ENCODE measurements at regions not wholly inside any gene's neighbourhood (a gene's known extent, or its start where the extent isn't known, plus 50 kb on each side); places are given as distances from the start of the nearest gene placed in this dataset.
"Not testable (repeated sequence)": the region's sequence is repeated elsewhere in the genome, so short reads cannot be mapped to it uniquely, and the experiment has no call there.

- POLR2A ChIA-PET = no interaction called here
- no peaks in the 10 kb centered on the region for H3K27me3 Mint-ChIP-seq
- CTCF ChIA-PET = no interaction called here
- H3K4me1 Mint-ChIP-seq (ENCODE audit: low read depth) = no peaks in the 10 kb centered on the region
- H3K9me3 Mint-ChIP-seq = no peaks in the 10 kb centered on the region
- intact Hi-C loops (cut with micrococcal nuclease) = no loop called here
- no peaks in the 10 kb centered on the region for H3K36me3 Mint-ChIP-seq
- H3K27ac Mint-ChIP-seq = no peak overlapping the region
- H3K4me3 Mint-ChIP-seq = no peak overlapping the region
- no peak for DNase-seq
These were observed 188.3 kb downstream of the NAF1 start for GRCh38 chr4:162978398-162978797.

GRCh38 chr4:162977788-162978187 lies 188.9 kb downstream of the NAF1 start:
- ChIA-PET POLR2A (no interaction called here), CTCF (no interaction called here)
- intact Hi-C loops (cut with micrococcal nuclease) = no loop called here
- H3K27ac Mint-ChIP-seq = no peak overlapping the region
- H3K36me3 Mint-ChIP-seq = no peaks in the 10 kb centered on the region
- DNase-seq = no peak
- H3K9me3 Mint-ChIP-seq = no peaks in the 10 kb centered on the region
- H3K4me1 Mint-ChIP-seq (ENCODE audit: low read depth) = no peaks in the 10 kb centered on the region
- no peak overlapping the region for H3K4me3 Mint-ChIP-seq
- H3K27me3 Mint-ChIP-seq = no peaks in the 10 kb centered on the region

- Mint-ChIP-seq H3K27me3 (no peaks in the 10 kb centered on the region), H3K9me3 (no peaks in the 10 kb centered on the region)
- CTCF ChIA-PET = no interaction called here
These were observed 193.9 kb downstream of the NAF1 start for GRCh38 chr4:162972661-162973330.

GRCh38 chr4:162969194-162969593 lies 197.5 kb downstream of the NAF1 start:
- Mint-ChIP-seq H3K4me1 (ENCODE audit: low read depth) (no peaks in the 10 kb centered on the region), H3K36me3 (peaks cover 2% of the 10 kb centered on the region), H3K27me3 (no peaks in the 10 kb centered on the region), H3K9me3 (peaks cover 9% of the 10 kb centered on the region), H3K27ac (no peak overlapping the region), H3K4me3 (no peak overlapping the region)
- intact Hi-C loops (cut with micrococcal nuclease) = no loop called here
- DNase-seq = no peak
- ChIA-PET CTCF (no interaction called here), POLR2A (no interaction called here)

More at GRCh38 chr4:162972661-162973330, 193.9 kb downstream of the NAF1 start:
- intact Hi-C loops (cut with micrococcal nuclease) = no loop called here
- no peak overlapping the region for H3K27ac Mint-ChIP-seq
- POLR2A ChIA-PET = no interaction called here
- no peaks in the 10 kb centered on the region for H3K36me3 Mint-ChIP-seq
- H3K4me1 Mint-ChIP-seq (ENCODE audit: low read depth) = no peaks in the 10 kb centered on the region
- no peak overlapping the region for H3K4me3 Mint-ChIP-seq
- DNase-seq = no peak

GRCh38 chr4:162965978-162966377 lies 200.7 kb downstream of the NAF1 start:
- H3K9me3 Mint-ChIP-seq; POLR2A ChIA-PET; DNase-seq; intact Hi-C loops (cut with micrococcal nuclease); H3K4me1 Mint-ChIP-seq (ENCODE audit: low read depth); H3K4me3 Mint-ChIP-seq; H3K27ac Mint-ChIP-seq; H3K36me3 Mint-ChIP-seq; H3K27me3 Mint-ChIP-seq; CTCF ChIA-PET: not testable (repeated sequence)

- no peak overlapping the region for H3K27ac Mint-ChIP-seq
- intact Hi-C loops (cut with micrococcal nuclease) = no loop called here
- no peak overlapping the region for H3K4me3 Mint-ChIP-seq
- H3K36me3 Mint-ChIP-seq = no peaks in the 10 kb centered on the region
- POLR2A ChIA-PET = no interaction called here
- H3K27me3 Mint-ChIP-seq = no peaks in the 10 kb centered on the region
- DNase-seq = no peak
- no peaks in the 10 kb centered on the region for H3K9me3 Mint-ChIP-seq
- H3K4me1 Mint-ChIP-seq (ENCODE audit: low read depth) = no peaks in the 10 kb centered on the region
- CTCF ChIA-PET = no interaction called here
These were observed 207.6 kb downstream of the NAF1 start for GRCh38 chr4:162959046-162959445.

GRCh38 chr4:162957521-162958143 lies 209.1 kb downstream of the NAF1 start:
- Mint-ChIP-seq H3K4me1 (ENCODE audit: low read depth) (no peaks in the 10 kb centered on the region), H3K27me3 (no peaks in the 10 kb centered on the region), H3K27ac (no peak overlapping the region), H3K36me3 (no peaks in the 10 kb centered on the region), H3K9me3 (no peaks in the 10 kb centered on the region), H3K4me3 (no peak overlapping the region)
- no peak for DNase-seq
- POLR2A ChIA-PET = no interaction called here
- CTCF ChIA-PET = interaction anchor here (0.7 kb wide), 1 partner anchor 483 kb away, joined by 4 read pairs; no protein-coding TSS in a partner anchor
- intact Hi-C loops (cut with micrococcal nuclease) = no loop called here

GRCh38 chr4:162954976-162955375 lies 211.7 kb downstream of the NAF1 start:
- Mint-ChIP-seq H3K4me3 (no peak overlapping the region), H3K36me3 (no peaks in the 10 kb centered on the region), H3K27me3 (no peaks in the 10 kb centered on the region), H3K4me1 (ENCODE audit: low read depth) (no peaks in the 10 kb centered on the region), H3K27ac (no peak overlapping the region), H3K9me3 (no peaks in the 10 kb centered on the region)
- DNase-seq = no peak
- POLR2A ChIA-PET = no interaction called here
- intact Hi-C loops (cut with micrococcal nuclease) = no loop called here
- CTCF ChIA-PET = no interaction called here

- Mint-ChIP-seq H3K27me3 (no peaks in the 10 kb centered on the region), H3K9me3 (no peaks in the 10 kb centered on the region), H3K4me1 (ENCODE audit: low read depth) (no peaks in the 10 kb centered on the region), H3K27ac (no peak overlapping the region), H3K36me3 (no peaks in the 10 kb centered on the region), H3K4me3 (no peak overlapping the region)
- CTCF ChIA-PET = no interaction called here
- POLR2A ChIA-PET = no interaction called here
- intact Hi-C loops (cut with micrococcal nuclease) = no loop called here
- DNase-seq = no peak
These were observed 214.5 kb downstream of the NAF1 start for GRCh38 chr4:162952232-162952631.

GRCh38 chr4:162945713-162946112 lies 221.0 kb downstream of the NAF1 start:
- ChIA-PET CTCF (no interaction called here), POLR2A (no interaction called here)
- Mint-ChIP-seq H3K4me3 (no peak overlapping the region), H3K27me3 (no peaks in the 10 kb centered on the region), H3K27ac (no peak overlapping the region), H3K4me1 (ENCODE audit: low read depth) (no peaks in the 10 kb centered on the region), H3K9me3 (no peaks in the 10 kb centered on the region), H3K36me3 (no peaks in the 10 kb centered on the region)
- intact Hi-C loops (cut with micrococcal nuclease) = no loop called here
- DNase-seq = no peak

GRCh38 chr4:162943263-162943662 lies 223.4 kb downstream of the NAF1 start:
- Mint-ChIP-seq H3K27me3 (no peaks in the 10 kb centered on the region), H3K27ac (no peak overlapping the region), H3K4me1 (ENCODE audit: low read depth) (no peaks in the 10 kb centered on the region), H3K9me3 (no peaks in the 10 kb centered on the region), H3K4me3 (no peak overlapping the region), H3K36me3 (no peaks in the 10 kb centered on the region)
- intact Hi-C loops (cut with micrococcal nuclease) = no loop called here
- ChIA-PET POLR2A (no interaction called here), CTCF (interaction anchor here (0.6 kb wide), 1 partner anchor 95 kb away, joined by 4 read pairs; no protein-coding TSS in a partner anchor)
- no peak for DNase-seq

- ChIA-PET POLR2A (no interaction called here), CTCF (no interaction called here)
- no peaks in the 10 kb centered on the region for H3K9me3 Mint-ChIP-seq
- H3K4me3 Mint-ChIP-seq = no peak overlapping the region
- intact Hi-C loops (cut with micrococcal nuclease) = no loop called here
- no peak overlapping the region for H3K27ac Mint-ChIP-seq
- H3K27me3 Mint-ChIP-seq = no peaks in the 10 kb centered on the region
- no peak for DNase-seq
- no peaks in the 10 kb centered on the region for H3K36me3 Mint-ChIP-seq
- H3K4me1 Mint-ChIP-seq (ENCODE audit: low read depth) = no peaks in the 10 kb centered on the region
These were observed 227.8 kb downstream of the NAF1 start for GRCh38 chr4:162938738-162939485.

- no peak overlapping the region for H3K4me3 Mint-ChIP-seq
- intact Hi-C loops (cut with micrococcal nuclease) = no loop called here
- no peak overlapping the region for H3K27ac Mint-ChIP-seq
- ChIA-PET POLR2A (no interaction called here), CTCF (no interaction called here)
- H3K4me1 Mint-ChIP-seq (ENCODE audit: low read depth) = no peaks in the 10 kb centered on the region
- no peak for DNase-seq
- H3K36me3 Mint-ChIP-seq = no peaks in the 10 kb centered on the region
- H3K9me3 Mint-ChIP-seq = no peaks in the 10 kb centered on the region
- H3K27me3 Mint-ChIP-seq = no peaks in the 10 kb centered on the region
These were observed 231.5 kb downstream of the NAF1 start for GRCh38 chr4:162935214-162935613.
